PC-3 (cell line): ENCODE measurements at regions not wholly inside any gene's neighbourhood (a gene's known extent, or its start where the extent isn't known, plus 50 kb on each side); places are given as distances from the start of the nearest gene placed in this dataset.

Experiments used
- ATAC-seq: fragments of 200-7000 bp; cut with Tn5 transposase; 2 replicates; pipeline ENCODE4 v1.9.1; 2020; ENCODE audit warnings: mild to moderate bottlenecking, moderate library complexity
- BruUV-seq: library from RNA; stranded (reverse); fragments of 400-500 nt; replicated peaks from 2 replicates; lab custom pipeline; 2021; lab: Mats Ljungman, UMichigan
- CTCF ChIA-PET: fragments of 300-600 bp; sonication (Branson Sonifier 250); formaldehyde crosslinking; loops from one replicate; lab custom pipeline; 2022; ENCODE audit warnings: antibody characterized with exemption; lab: Charles Lee
- POLR2A ChIA-PET: fragments of 300-600 bp; sonication (Branson Sonifier 250); formaldehyde crosslinking; loops from one replicate; lab custom pipeline; 2022; ENCODE audit warnings: antibody characterized with exemption; ENCODE audit not compliant: unreplicated experiment; lab: Charles Lee
- DNase-seq: peaks from one replicate; pipeline ENCODE4 v3.0.0-alpha.2; 2015
- H2AFZ ChIP-seq: fragments of 300-600 bp; sonication (generic); 2 replicates; pipeline ENCODE4 v1.6.0; 2016; ENCODE audit warnings: antibody characterized with exemption, low read length
- H3F3A ChIP-seq: fragments of 300-600 bp; sonication (generic); one replicate; pipeline ENCODE4 v1.6.0; 2017; ENCODE audit warnings: antibody characterized with exemption, low read length, control low read depth, mild to moderate bottlenecking; ENCODE audit not compliant: unreplicated experiment
- H3K27ac ChIP-seq: fragments of 300-600 bp; sonication (generic); 2 replicates; pipeline ENCODE4 v1.5.1; 2016; ENCODE audit warnings: mild to moderate bottlenecking, low read length
- H3K27me3 ChIP-seq: fragments of 300-600 bp; sonication (generic); 2 replicates; pipeline ENCODE4 v1.6.1; 2016; ENCODE audit warnings: low read length, mixed read lengths
- H3K36me3 ChIP-seq: fragments of 300-600 bp; sonication (generic); 2 replicates; pipeline ENCODE4 v1.6.1; 2016; ENCODE audit warnings: low read depth, mixed run types, low read length, mixed read lengths
- H3K4me1 ChIP-seq: fragments of 300-600 bp; sonication (generic); 2 replicates; pipeline ENCODE4 v1.5.1; 2016; ENCODE audit warnings: low read length; ENCODE audit not compliant: insufficient read depth
- H3K4me2 ChIP-seq: fragments of 300-600 bp; sonication (generic); 2 replicates; pipeline ENCODE4 v1.6.0; 2016; ENCODE audit warnings: low read length
- H3K4me3 ChIP-seq: fragments of 300-600 bp; sonication (generic); 2 replicates; pipeline ENCODE4 v1.5.1; 2016; ENCODE audit warnings: mild to moderate bottlenecking, low read length, mixed read lengths
- H3K79me2 ChIP-seq: fragments of 300-600 bp; sonication (generic); 2 replicates; pipeline ENCODE4 v1.6.1; 2017; ENCODE audit warnings: low read length, mixed read lengths
- H3K9ac ChIP-seq: fragments of 300-600 bp; sonication (generic); 2 replicates; pipeline ENCODE4 v1.6.0; 2016; ENCODE audit warnings: mild to moderate bottlenecking, low read length
- H3K9me2 ChIP-seq: fragments of 300-600 bp; sonication (generic); replicated peaks from 2 replicates; pipeline ENCODE4 v1.6.1; 2016; ENCODE audit warnings: mixed run types, low read length, mixed read lengths
- H3K9me3 ChIP-seq: fragments of 300-600 bp; sonication (generic); 2 replicates; pipeline ENCODE4 v1.6.1; 2016; ENCODE audit warnings: low read length, mixed read lengths
- H4K20me1 ChIP-seq: fragments of 300-600 bp; sonication (generic); 2 replicates; pipeline ENCODE4 v1.6.1; 2016; ENCODE audit warnings: low read length, mixed read lengths
- CTCF ChIP-seq: fragments of 300-600 bp; sonication (generic); conservative IDR thresholded peaks from 2 replicates; pipeline ENCODE4 v1.5.1; 2017; ENCODE audit warnings: antibody characterized with exemption, low read depth, mild to moderate bottlenecking, low read length
- EZH2 ChIP-seq: fragments of 300-600 bp; sonication (generic); IDR thresholded peaks from one replicate; pipeline ENCODE4 v1.6.1; 2017; ENCODE audit warnings: antibody characterized with exemption, mild to moderate bottlenecking, low read length; ENCODE audit not compliant: unreplicated experiment
- EZH2phosphoT487 ChIP-seq: fragments of 300-600 bp; sonication (generic); IDR thresholded peaks from 2 replicates; pipeline ENCODE4 v1.6.1; 2018; ENCODE audit warnings: mild to moderate bottlenecking, antibody characterized with exemption, low read length, borderline replicate concordance
- intact Hi-C: fragments of 100-400 bp; cut with micrococcal nuclease; formaldehyde crosslinking; loops from 2 replicates; pipeline ENCODE4 v1.9.0; 2023

GRCh38 chr1:234550341-234551031 lies 59.5 kb downstream of the IRF2BP2 start:
- Histone ChIP-seq H3K4me2 (no peak overlapping the region), H3K79me2 (no peaks in the 10 kb centered on the region), H3K9ac (no peak overlapping the region), H4K20me1 (no peaks in the 10 kb centered on the region), H3K27me3 (no peaks in the 10 kb centered on the region), H3F3A (no peaks in the 10 kb centered on the region), H3K9me2 (no peaks in the 10 kb centered on the region), H3K4me1 (no peaks in the 10 kb centered on the region), H3K27ac (no peak overlapping the region), H2AFZ (no peak overlapping the region), H3K9me3 (no peaks in the 10 kb centered on the region), H3K36me3 (no peaks in the 10 kb centered on the region), H3K4me3 (no peak overlapping the region)
- TF ChIP-seq EZH2 (no peak), CTCF (no peak), EZH2phosphoT487 (no peak)
- ChIA-PET CTCF (no interaction called here), POLR2A (no interaction called here)
- DNase-seq (no peak), ATAC-seq (no peak)
- no TSS peak for BruUV-seq
- intact Hi-C loops: no loop called here

GRCh38 chr1:234549447-234550021 lies 60.4 kb downstream of the IRF2BP2 start:
- Histone ChIP-seq H3K4me2 (no peak overlapping the region), H3K9ac (no peak overlapping the region), H3K79me2 (no peaks in the 10 kb centered on the region), H3K36me3 (no peaks in the 10 kb centered on the region), H4K20me1 (no peaks in the 10 kb centered on the region), H3K27me3 (no peaks in the 10 kb centered on the region), H3K9me3 (no peaks in the 10 kb centered on the region), H3K4me1 (peaks cover 8% of the 10 kb centered on the region), H3K4me3 (no peak overlapping the region), H3K9me2 (no peaks in the 10 kb centered on the region), H3K27ac (no peak overlapping the region), H3F3A (no peaks in the 10 kb centered on the region), H2AFZ (no peak overlapping the region)
- DNase-seq: no peak
- no peak for ATAC-seq
- CTCF ChIA-PET: no interaction called here
- no TSS peak for BruUV-seq
- intact Hi-C loops: no loop called here
- POLR2A ChIA-PET: no interaction called here
- no peak for TF ChIP-seq EZH2phosphoT487
- TF ChIP-seq EZH2: no peak
- TF ChIP-seq CTCF: no peak
